ENCODE measurements at regions not wholly inside any gene's neighbourhood (a gene's known extent, or its start where the extent isn't known, plus 50 kb on each side); places are given as distances from the start of the nearest gene placed in this dataset.

GRCh38 chr2:100198461-100199230, 56.3 kb upstream of the AFF3 start:
- no peak for TF ChIP-seq CTCF (IDR thresholded peaks at IDR 0.05)
- TF ChIP-seq POLR2A (IDR thresholded peaks at IDR 0.05), result no peak
